Hematopoietic multipotent progenitor cell treated with erythropoietin and hydrocortisone succinate and interleukin-3 and kit ligand, for 15 days (in vitro differentiated cells): ENCODE measurements at regions not wholly inside any gene's neighbourhood (a gene's known extent, or its start where the extent isn't known, plus 50 kb on each side); places are given as distances from the start of the nearest gene placed in this dataset.

ENCODE experiments used
- DNase-seq: peaks from one replicate; pipeline ENCODE4 v3.0.0-alpha.2; 2015; ENCODE audit warnings: low spot score

- DNase-seq = no peak
Observed at GRCh38 chr1:14304381-14304865, 294.1 kb upstream of the KAZN start.

- no peak for DNase-seq
Observed at GRCh38 chr1:14308460-14308859, 290.0 kb upstream of the KAZN start.

- DNase-seq = no peak
Observed at GRCh38 chr1:14309984-14310383, 288.5 kb upstream of the KAZN start.

GRCh38 chr1:14310476-14310875 is 288.0 kb upstream of the KAZN start:
- no peak for DNase-seq

GRCh38 chr1:14313731-14314431 is 284.6 kb upstream of the KAZN start:
- no peak for DNase-seq

GRCh38 chr1:14318830-14319229 is 279.7 kb upstream of the KAZN start:
- no peak for DNase-seq

- DNase-seq = no peak
Observed at GRCh38 chr1:14320518-14320917, 278.0 kb upstream of the KAZN start.

- DNase-seq = no peak
Observed at GRCh38 chr1:14320986-14321385, 277.5 kb upstream of the KAZN start.

GRCh38 chr1:14321422-14321821 is 277.1 kb upstream of the KAZN start:
- no peak for DNase-seq

GRCh38 chr1:14323568-14324247 is 274.8 kb upstream of the KAZN start:
- no peak for DNase-seq

- no peak for DNase-seq
Observed at GRCh38 chr1:14324248-14324630, 274.2 kb upstream of the KAZN start.

GRCh38 chr1:14326857-14327256 is 271.6 kb upstream of the KAZN start:
- no peak for DNase-seq

- no peak for DNase-seq
Observed at GRCh38 chr1:14328685-14329084, 269.8 kb upstream of the KAZN start.

- no peak for DNase-seq
Observed at GRCh38 chr1:14332158-14332557, 266.3 kb upstream of the KAZN start.

- DNase-seq = no peak
Observed at GRCh38 chr1:14334336-14335176, 263.9 kb upstream of the KAZN start.

GRCh38 chr1:14338509-14338908 is 260.0 kb upstream of the KAZN start:
- DNase-seq = no peak

- no peak for DNase-seq
Observed at GRCh38 chr1:14339288-14339687, 259.2 kb upstream of the KAZN start.

GRCh38 chr1:14340002-14340785 is 258.3 kb upstream of the KAZN start:
- no peak for DNase-seq

GRCh38 chr1:14341147-14341546 is 257.3 kb upstream of the KAZN start:
- no peak for DNase-seq

- DNase-seq = no peak
Observed at GRCh38 chr1:14345946-14346550, 252.4 kb upstream of the KAZN start.

GRCh38 chr1:14347186-14347585 is 251.3 kb upstream of the KAZN start:
- DNase-seq = no peak

GRCh38 chr1:14347776-14348175 is 250.7 kb upstream of the KAZN start:
- DNase-seq = no peak
